GM12864 (cell line): ENCODE measurements at regions not wholly inside any gene's neighbourhood (a gene's known extent, or its start where the extent isn't known, plus 50 kb on each side); places are given as distances from the start of the nearest gene placed in this dataset.

Source experiments
- DNase-seq: peaks from one replicate; pipeline ENCODE4 v3.0.0-alpha.2; 2011; ENCODE audit warnings: low read depth
- H3K4me3 ChIP-seq: 2 replicates; pipeline ENCODE4 v1.5.1; 2011; ENCODE audit warnings: mild to moderate bottlenecking, low read depth, low read length, control low read depth
- CTCF ChIP-seq: IDR thresholded peaks from 2 replicates; pipeline ENCODE4 v1.5.1; 2011; ENCODE audit warnings: low read depth, mild to moderate bottlenecking, moderate library complexity, low read length, control low read depth, inconsistent platforms; ENCODE audit errors: missing control alignments

GRCh38 chr13:107843681-107844080, 371.7 kb downstream of the LIG4 start:
- no peak for DNase-seq
- no peak overlapping the region for H3K4me3 ChIP-seq
- TF ChIP-seq CTCF = no peak

- TF ChIP-seq CTCF = no peak
- no peak overlapping the region for H3K4me3 ChIP-seq
- no peak for DNase-seq
These were observed 372.1 kb downstream of the LIG4 start for GRCh38 chr13:107843281-107843680.

- DNase-seq = no peak
- no peak for TF ChIP-seq CTCF
- H3K4me3 ChIP-seq = no peak overlapping the region
These were observed 372.7 kb downstream of the LIG4 start for GRCh38 chr13:107842562-107843180.

GRCh38 chr13:107838588-107839161, 376.7 kb downstream of the LIG4 start:
- DNase-seq = no peak

GRCh38 chr13:107836685-107837084, 378.7 kb downstream of the LIG4 start:
- no peak for TF ChIP-seq CTCF
- no peak overlapping the region for H3K4me3 ChIP-seq
- DNase-seq = no peak

More at GRCh38 chr13:107838588-107839161, 376.7 kb downstream of the LIG4 start:
- no peak overlapping the region for H3K4me3 ChIP-seq
- no peak for TF ChIP-seq CTCF

GRCh38 chr13:107835339-107836018, 379.9 kb downstream of the LIG4 start:
- TF ChIP-seq CTCF = no peak
- no peak for DNase-seq
- no peak overlapping the region for H3K4me3 ChIP-seq
